SK-N-SH (cell line): ENCODE measurements at regions not wholly inside any gene's neighbourhood (a gene's known extent, or its start where the extent isn't known, plus 50 kb on each side); places are given as distances from the start of the nearest gene placed in this dataset.
A peak's percentile ranks its signal among the peaks of the same experiment; 100 is the strongest.

Experiments
- CHD2 ChIP-seq: fragments of 150-350 bp; IDR thresholded peaks from 2 replicates; pipeline ENCODE4 v1.6.1; 2018; ENCODE audit warnings: low read length; ENCODE audit not compliant: partially characterized antibody
- CTCF ChIP-seq: fragments of 200-600 bp; sonication (generic); IDR thresholded peaks from 2 replicates; pipeline ENCODE4 v1.6.1; 2017; ENCODE audit warnings: antibody characterized with exemption, mild to moderate bottlenecking, moderate library complexity
- RCOR1 ChIP-seq: fragments of 150-350 bp; IDR thresholded peaks from 2 replicates; pipeline ENCODE4 v1.6.1; 2017; ENCODE audit warnings: antibody characterized with exemption, low read length
- TEAD4 ChIP-seq: IDR thresholded peaks from 2 replicates; pipeline ENCODE4 v1.4.0; 2012; ENCODE audit warnings: mild to moderate bottlenecking, borderline replicate concordance; ENCODE audit not compliant: insufficient read depth
- USF1 ChIP-seq: IDR thresholded peaks from 2 replicates; pipeline ENCODE4 v1.4.0; 2012; ENCODE audit warnings: low read depth, borderline replicate concordance

- TF ChIP-seq RCOR1, result peak; percentile 97
- TF ChIP-seq TEAD4, result no peak
- TF ChIP-seq CTCF, result no peak
- TF ChIP-seq CHD2, result peak; percentile 38
- no peak for TF ChIP-seq USF1
Observed at GRCh38 chr2:48900321-48901014, 144.9 kb upstream of the LHCGR start.
